ENCODE measurements at regions not wholly inside any gene's neighbourhood (a gene's known extent, or its start where the extent isn't known, plus 50 kb on each side); places are given as distances from the start of the nearest gene placed in this dataset.

DNA sequence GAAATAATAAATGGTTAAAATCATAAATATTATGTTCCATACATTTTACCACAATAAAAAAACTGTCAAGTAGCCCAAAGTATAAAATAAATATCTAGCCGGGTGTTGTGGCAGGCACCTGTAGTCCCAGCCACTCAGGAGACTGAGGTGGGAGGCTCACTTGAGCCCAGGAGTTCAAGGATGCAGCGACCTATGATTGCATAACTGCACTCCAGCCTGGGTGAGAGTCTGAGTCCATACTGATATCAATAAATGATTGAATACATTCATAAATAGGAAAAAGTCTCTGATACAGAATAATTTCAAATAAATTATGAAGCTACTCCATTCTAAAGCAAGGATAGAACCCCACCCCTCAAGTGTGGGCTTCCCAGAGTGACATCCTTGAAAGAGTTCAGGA lies 68.5 kb upstream of the GATA2 start:
- H3K4me3 ChIP-seq, result no peak overlapping the region
- no peak for DNase-seq (ENCODE audit: extremely low spot score in 2 of 2)
- no peaks in the 10 kb centered on the region for H3K36me3 ChIP-seq
- no peak overlapping the region for H3K27ac ChIP-seq
- TF ChIP-seq POLR2AphosphoS5 (IDR thresholded peaks at IDR 0.05; ENCODE audit: insufficient read depth in 1 of 2, low read depth in 1 of 2) (no peak), POLR2A (IDR thresholded peaks at IDR 0.05) (no peak)
- TF ChIP-seq, protein P1, sequence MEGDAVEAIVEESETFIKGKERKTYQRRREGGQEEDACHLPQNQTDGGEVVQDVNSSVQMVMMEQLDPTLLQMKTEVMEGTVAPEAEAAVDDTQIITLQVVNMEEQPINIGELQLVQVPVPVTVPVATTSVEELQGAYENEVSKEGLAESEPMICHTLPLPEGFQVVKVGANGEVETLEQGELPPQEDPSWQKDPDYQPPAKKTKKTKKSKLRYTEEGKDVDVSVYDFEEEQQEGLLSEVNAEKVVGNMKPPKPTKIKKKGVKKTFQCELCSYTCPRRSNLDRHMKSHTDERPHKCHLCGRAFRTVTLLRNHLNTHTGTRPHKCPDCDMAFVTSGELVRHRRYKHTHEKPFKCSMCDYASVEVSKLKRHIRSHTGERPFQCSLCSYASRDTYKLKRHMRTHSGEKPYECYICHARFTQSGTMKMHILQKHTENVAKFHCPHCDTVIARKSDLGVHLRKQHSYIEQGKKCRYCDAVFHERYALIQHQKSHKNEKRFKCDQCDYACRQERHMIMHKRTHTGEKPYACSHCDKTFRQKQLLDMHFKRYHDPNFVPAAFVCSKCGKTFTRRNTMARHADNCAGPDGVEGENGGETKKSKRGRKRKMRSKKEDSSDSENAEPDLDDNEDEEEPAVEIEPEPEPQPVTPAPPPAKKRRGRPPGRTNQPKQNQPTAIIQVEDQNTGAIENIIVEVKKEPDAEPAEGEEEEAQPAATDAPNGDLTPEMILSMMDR (IDR thresholded peaks at IDR 0.05), result no peak
- H3K27me3 ChIP-seq, result no peaks in the 10 kb centered on the region
- H3K9me3 ChIP-seq, result no peaks in the 10 kb centered on the region
- intact Hi-C loops (cut with DNase I), result no loop called here
- no peaks in the 10 kb centered on the region for H3K4me1 ChIP-seq

DNA sequence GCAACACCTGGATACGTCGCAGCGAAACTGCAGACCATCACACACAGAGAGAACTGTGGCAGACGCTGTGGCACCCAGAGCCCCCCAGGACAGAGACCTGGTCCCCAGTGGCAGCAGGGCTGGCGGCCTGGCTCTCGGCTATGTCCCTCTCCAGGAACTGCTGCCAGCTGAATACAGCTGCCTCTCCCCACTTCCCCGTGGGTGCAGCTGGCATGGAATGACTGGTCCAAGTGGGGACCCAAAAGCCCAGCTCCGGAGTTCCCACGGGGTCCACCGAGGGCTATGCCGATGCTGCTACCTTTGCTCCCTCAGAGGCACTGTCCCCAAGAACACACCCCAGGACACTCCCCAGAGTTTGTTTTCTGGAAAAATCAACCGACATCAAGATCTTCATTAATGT lies 67.8 kb upstream of the GATA2 start:
- Histone ChIP-seq H3K4me1 (peaks cover 3% of the 10 kb centered on the region), H3K27me3 (peaks cover 2% of the 10 kb centered on the region), H3K27ac (no peak overlapping the region), H3K36me3 (no peaks in the 10 kb centered on the region), H3K4me3 (no peak overlapping the region), H3K9me3 (no peaks in the 10 kb centered on the region)
- TF ChIP-seq, protein P1 (IDR thresholded peaks at IDR 0.05), result no peak
- no peak for TF ChIP-seq POLR2A (IDR thresholded peaks at IDR 0.05)
- no peak for TF ChIP-seq POLR2AphosphoS5 (IDR thresholded peaks at IDR 0.05; ENCODE audit: insufficient read depth in 1 of 2, low read depth in 1 of 2)
- intact Hi-C loops (cut with DNase I), result no loop called here
- no peak for DNase-seq (ENCODE audit: extremely low spot score in 2 of 2)

DNA sequence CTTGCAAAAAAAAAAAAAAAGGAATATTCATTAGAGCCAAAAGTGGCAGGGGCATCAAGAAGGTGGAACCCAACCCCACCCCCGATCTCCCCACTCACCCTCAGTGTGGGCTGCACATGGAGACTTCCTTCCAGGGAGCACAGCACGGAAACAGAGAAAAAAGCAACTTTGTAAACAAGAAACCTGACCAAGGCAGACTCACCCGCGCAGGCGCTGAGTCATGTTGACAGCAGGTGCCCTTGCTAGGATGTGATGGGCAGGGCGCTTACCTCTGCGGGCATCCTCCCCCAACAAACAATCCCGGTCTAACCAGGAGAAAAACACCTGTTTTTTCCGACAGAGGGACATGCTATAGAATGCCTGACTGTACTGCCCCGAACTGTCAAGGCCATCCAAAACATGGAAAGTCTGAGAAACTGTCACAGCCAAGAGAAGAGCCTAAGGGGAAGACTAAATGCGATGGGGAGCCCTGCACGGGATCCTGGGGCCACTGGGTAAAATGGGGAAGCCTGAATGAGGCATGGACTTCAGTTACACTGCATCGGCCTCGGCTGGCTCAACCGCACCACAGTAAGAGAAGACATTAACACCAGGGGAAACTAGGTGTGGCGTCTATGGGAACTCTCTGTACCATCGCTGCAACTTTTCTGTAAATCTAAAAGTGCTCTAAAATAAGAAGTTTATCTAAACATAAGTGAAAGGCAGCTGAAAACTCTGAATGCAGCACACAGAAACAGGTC lies 66.7 kb upstream of the GATA2 start:
- peaks cover 13% of the 10 kb centered on the region for H3K4me1 ChIP-seq
- no peak overlapping the region for H3K4me3 ChIP-seq
- TF ChIP-seq, protein P1 (IDR thresholded peaks at IDR 0.05), result no peak
- no peaks in the 10 kb centered on the region for H3K9me3 ChIP-seq
- no peaks in the 10 kb centered on the region for H3K36me3 ChIP-seq
- H3K27me3 ChIP-seq, result peaks cover 6% of the 10 kb centered on the region
- H3K27ac ChIP-seq, result no peak overlapping the region
- intact Hi-C loops (cut with DNase I), result no loop called here
- no peak for DNase-seq (ENCODE audit: extremely low spot score in 2 of 2)

DNA sequence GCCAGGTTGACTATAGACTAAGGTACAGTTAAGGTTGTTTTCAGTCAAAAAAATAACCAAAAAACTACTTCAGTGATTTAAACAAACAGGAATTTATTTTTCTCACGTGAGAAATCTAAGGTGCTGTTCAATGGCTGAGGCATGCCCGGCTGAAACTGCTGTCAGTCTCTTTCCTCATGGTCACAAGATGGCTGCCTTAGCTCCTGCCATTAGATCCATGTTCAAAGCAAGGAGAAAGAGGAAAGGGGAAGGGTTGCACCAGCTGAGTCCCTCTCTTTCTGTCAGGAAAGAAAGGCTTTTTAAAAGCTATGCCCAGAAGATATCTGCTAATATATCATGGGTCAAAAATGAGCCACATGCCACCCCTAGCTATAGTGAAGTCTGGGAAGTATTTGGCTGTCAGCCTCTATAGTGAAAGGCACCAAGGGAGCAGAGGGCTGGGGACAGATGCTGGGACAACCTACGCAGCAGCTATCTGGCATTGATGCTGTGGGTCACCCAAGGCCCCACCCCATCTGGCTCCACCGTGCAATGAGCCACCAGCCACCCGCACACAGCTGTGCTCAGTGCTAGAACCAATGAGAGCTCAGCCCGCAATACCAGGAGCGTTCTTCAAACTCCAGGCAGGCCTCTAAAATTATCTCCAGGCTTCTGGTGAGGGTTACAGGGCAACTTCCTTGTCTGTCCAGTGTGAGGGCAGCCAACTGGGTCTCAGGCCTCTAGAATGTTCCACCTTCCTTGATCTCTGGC lies 64.7 kb upstream of the GATA2 start:
- peaks cover 6% of the 10 kb centered on the region for H3K27me3 ChIP-seq
- no peak overlapping the region for H3K4me3 ChIP-seq
- H3K36me3 ChIP-seq, result no peaks in the 10 kb centered on the region
- intact Hi-C loops (cut with DNase I), result no loop called here
- no peak for TF ChIP-seq POLR2A (IDR thresholded peaks at IDR 0.05)
- TF ChIP-seq POLR2AphosphoS5 (IDR thresholded peaks at IDR 0.05; ENCODE audit: insufficient read depth in 1 of 2, low read depth in 1 of 2), result no peak
- TF ChIP-seq, protein P1 (IDR thresholded peaks at IDR 0.05), result no peak
- H3K27ac ChIP-seq, result no peak overlapping the region
- H3K9me3 ChIP-seq, result no peaks in the 10 kb centered on the region
- H3K4me1 ChIP-seq, result peaks cover 13% of the 10 kb centered on the region
- DNase-seq (ENCODE audit: extremely low spot score in 2 of 2), result no peak

DNA sequence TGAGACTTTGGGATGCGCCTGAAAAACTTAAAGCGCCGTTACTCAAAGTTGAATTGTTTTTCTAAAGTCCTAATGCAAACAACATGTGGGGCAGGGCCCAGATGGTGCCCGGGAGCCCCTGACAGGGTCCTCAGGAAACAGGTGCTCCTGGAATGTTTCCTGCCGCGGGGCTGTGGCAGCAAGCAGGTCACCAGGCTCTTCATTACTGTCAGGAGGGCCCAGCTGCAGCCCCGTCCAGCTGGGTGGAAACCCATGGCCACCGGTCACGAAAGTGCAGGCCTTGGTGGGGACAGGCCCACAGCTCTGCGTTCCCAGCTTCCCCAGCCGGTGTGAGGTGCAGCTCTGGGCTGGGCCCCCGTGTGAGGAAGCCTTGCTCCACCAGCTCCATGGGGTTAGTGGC lies 63.9 kb upstream of the GATA2 start:
- intact Hi-C loops (cut with DNase I), result no loop called here
- H3K4me3 ChIP-seq, result no peak overlapping the region
- H3K4me1 ChIP-seq, result peaks cover 13% of the 10 kb centered on the region
- H3K27ac ChIP-seq, result no peak overlapping the region
- DNase-seq (ENCODE audit: extremely low spot score in 2 of 2), result no peak
- peaks cover 6% of the 10 kb centered on the region for H3K27me3 ChIP-seq
- TF ChIP-seq POLR2AphosphoS5 (IDR thresholded peaks at IDR 0.05; ENCODE audit: insufficient read depth in 1 of 2, low read depth in 1 of 2), result no peak
- TF ChIP-seq POLR2A (IDR thresholded peaks at IDR 0.05), result no peak
- TF ChIP-seq, protein P1 (IDR thresholded peaks at IDR 0.05), result no peak
- H3K9me3 ChIP-seq, result no peaks in the 10 kb centered on the region
- no peaks in the 10 kb centered on the region for H3K36me3 ChIP-seq
